ENCODE measurements at regions not wholly inside any gene's neighbourhood (a gene's known extent, or its start where the extent isn't known, plus 50 kb on each side); places are given as distances from the start of the nearest gene placed in this dataset.

- TF ChIP-seq YY1 (IDR thresholded peaks at IDR 0.05; ENCODE audit: low read depth) (no peak), ZBTB7A (IDR thresholded peaks at IDR 0.05; ENCODE audit: low read depth) (no peak), REST (IDR thresholded peaks at IDR 0.05; ENCODE audit: low read depth) (no peak), USF1 (IDR thresholded peaks at IDR 0.05) (no peak), CEBPB (IDR thresholded peaks at IDR 0.05) (no peak)
Measured at GRCh38 chr7:24409431-24410024, 125.5 kb downstream of the NPY start.

All from Ishikawa (cell line).